ENCODE measurements at regions not wholly inside any gene's neighbourhood (a gene's known extent, or its start where the extent isn't known, plus 50 kb on each side); places are given as distances from the start of the nearest gene placed in this dataset.

GRCh38 chr1:178613271-178613945, 100.5 kb downstream of the TEX35 start:
- H3K36me3 ChIP-seq (ENCODE audit: control insufficient read depth in 1 of 2, insufficient read depth in 2 of 2, low read length in 1 of 2) = no peaks in the 10 kb centered on the region
- intact Hi-C loops (cut with DNase I) = no loop called here
- H3K9me3 ChIP-seq (ENCODE audit: control insufficient read depth, low read length) = no peaks in the 10 kb centered on the region
- ATAC-seq (ENCODE audit: low FRiP score) = no peak
- DNase-seq = no peak
- 89 to 90% methylated on average over 3 of the region's 3 CpGs for WGBS, 2 donors
- H3K4me3 ChIP-seq (ENCODE audit: low read length in 2 of 2) = no peak overlapping the region
- no peak overlapping the region for H3K27ac ChIP-seq (ENCODE audit: low read depth in 1 of 2, low read length in 2 of 2)
- no peaks in the 10 kb centered on the region for H3K4me1 ChIP-seq (ENCODE audit: control insufficient read depth in 1 of 2, insufficient read depth in 2 of 2, low read length in 2 of 2)
- no peaks in the 10 kb centered on the region for H3K27me3 ChIP-seq (ENCODE audit: control insufficient read depth in 1 of 2, insufficient read depth in 2 of 2, low read length in 1 of 2)

- Histone ChIP-seq H3K27me3 (ENCODE audit: control insufficient read depth in 1 of 2, insufficient read depth in 2 of 2, low read length in 1 of 2) (no peaks in the 10 kb centered on the region), H3K9me3 (ENCODE audit: control insufficient read depth, low read length) (no peaks in the 10 kb centered on the region), H3K27ac (ENCODE audit: low read depth in 1 of 2, low read length in 2 of 2) (no peak overlapping the region), H3K4me1 (ENCODE audit: control insufficient read depth in 1 of 2, insufficient read depth in 2 of 2, low read length in 2 of 2) (no peaks in the 10 kb centered on the region), H3K36me3 (ENCODE audit: control insufficient read depth in 1 of 2, insufficient read depth in 2 of 2, low read length in 1 of 2) (no peaks in the 10 kb centered on the region), H3K4me3 (ENCODE audit: low read length in 2 of 2) (no peak overlapping the region)
- WGBS, 2 donors = 96% methylated on average over 8 of the region's 8 CpGs
- intact Hi-C loops (cut with DNase I) = no loop called here
- DNase-seq = no peak
- ATAC-seq (ENCODE audit: low FRiP score) = no peak
Observed at GRCh38 chr1:178614286-178614685, 101.4 kb downstream of the TEX35 start.

- 95 to 97% methylated on average over 4 of the region's 4 CpGs for WGBS, 2 donors
- ATAC-seq (ENCODE audit: low FRiP score) = no peak
- no peaks in the 10 kb centered on the region for H3K27me3 ChIP-seq (ENCODE audit: control insufficient read depth in 1 of 2, insufficient read depth in 2 of 2, low read length in 1 of 2)
Observed at GRCh38 chr1:178619042-178619927, 105.8 kb upstream of the RALGPS2 start.

GRCh38 chr1:178620584-178621475, 104.2 kb upstream of the RALGPS2 start:
- 87 to 92% methylated on average over 5 of the region's 5 CpGs for WGBS, 2 donors
- no peaks in the 10 kb centered on the region for H3K27me3 ChIP-seq (ENCODE audit: control insufficient read depth in 1 of 2, insufficient read depth in 2 of 2, low read length in 1 of 2)
- intact Hi-C loops (cut with DNase I) = no loop called here

More at GRCh38 chr1:178619042-178619927, 105.8 kb upstream of the RALGPS2 start:
- H3K27ac ChIP-seq (ENCODE audit: low read depth in 1 of 2, low read length in 2 of 2) = no peak overlapping the region
- no peaks in the 10 kb centered on the region for H3K36me3 ChIP-seq (ENCODE audit: control insufficient read depth in 1 of 2, insufficient read depth in 2 of 2, low read length in 1 of 2)
- no peaks in the 10 kb centered on the region for H3K9me3 ChIP-seq (ENCODE audit: control insufficient read depth, low read length)
- no peak for DNase-seq
- intact Hi-C loops (cut with DNase I) = no loop called here
- H3K4me1 ChIP-seq (ENCODE audit: control insufficient read depth in 1 of 2, insufficient read depth in 2 of 2, low read length in 2 of 2) = no peaks in the 10 kb centered on the region
- H3K4me3 ChIP-seq (ENCODE audit: low read length in 2 of 2) = no peak overlapping the region

GRCh38 chr1:178621822-178622221, 103.2 kb upstream of the RALGPS2 start:
- WGBS, 2 donors = 95% methylated on average over 10 of the region's 10 CpGs
- ATAC-seq (ENCODE audit: low FRiP score) = no peak

More at GRCh38 chr1:178620584-178621475, 104.2 kb upstream of the RALGPS2 start:
- ATAC-seq (ENCODE audit: low FRiP score) = no peak
- H3K36me3 ChIP-seq (ENCODE audit: control insufficient read depth in 1 of 2, insufficient read depth in 2 of 2, low read length in 1 of 2) = no peaks in the 10 kb centered on the region
- DNase-seq = no peak
- no peak overlapping the region for H3K27ac ChIP-seq (ENCODE audit: low read depth in 1 of 2, low read length in 2 of 2)
- H3K4me1 ChIP-seq (ENCODE audit: control insufficient read depth in 1 of 2, insufficient read depth in 2 of 2, low read length in 2 of 2) = no peaks in the 10 kb centered on the region
- no peaks in the 10 kb centered on the region for H3K9me3 ChIP-seq (ENCODE audit: control insufficient read depth, low read length)
- no peak overlapping the region for H3K4me3 ChIP-seq (ENCODE audit: low read length in 2 of 2)

GRCh38 chr1:178625695-178626094, 99.3 kb upstream of the RALGPS2 start:
- Histone ChIP-seq H3K4me3 (ENCODE audit: low read length in 2 of 2) (no peak overlapping the region), H3K27me3 (ENCODE audit: control insufficient read depth in 1 of 2, insufficient read depth in 2 of 2, low read length in 1 of 2) (no peaks in the 10 kb centered on the region), H3K9me3 (ENCODE audit: control insufficient read depth, low read length) (no peaks in the 10 kb centered on the region), H3K4me1 (ENCODE audit: control insufficient read depth in 1 of 2, insufficient read depth in 2 of 2, low read length in 2 of 2) (no peaks in the 10 kb centered on the region), H3K36me3 (ENCODE audit: control insufficient read depth in 1 of 2, insufficient read depth in 2 of 2, low read length in 1 of 2) (no peaks in the 10 kb centered on the region), H3K27ac (ENCODE audit: low read depth in 1 of 2, low read length in 2 of 2) (no peak overlapping the region)
- no peak for DNase-seq
- WGBS, 2 donors = 16 to 26% methylated on average over 1 of the region's 1 CpG
- no peak for ATAC-seq (ENCODE audit: low FRiP score)
- intact Hi-C loops (cut with DNase I) = no loop called here

More at GRCh38 chr1:178621822-178622221, 103.2 kb upstream of the RALGPS2 start:
- no peaks in the 10 kb centered on the region for H3K4me1 ChIP-seq (ENCODE audit: control insufficient read depth in 1 of 2, insufficient read depth in 2 of 2, low read length in 2 of 2)
- intact Hi-C loops (cut with DNase I) = no loop called here
- no peak overlapping the region for H3K4me3 ChIP-seq (ENCODE audit: low read length in 2 of 2)
- DNase-seq = no peak
- H3K27me3 ChIP-seq (ENCODE audit: control insufficient read depth in 1 of 2, insufficient read depth in 2 of 2, low read length in 1 of 2) = no peaks in the 10 kb centered on the region
- H3K9me3 ChIP-seq (ENCODE audit: control insufficient read depth, low read length) = no peaks in the 10 kb centered on the region
- H3K36me3 ChIP-seq (ENCODE audit: control insufficient read depth in 1 of 2, insufficient read depth in 2 of 2, low read length in 1 of 2) = no peaks in the 10 kb centered on the region
- H3K27ac ChIP-seq (ENCODE audit: low read depth in 1 of 2, low read length in 2 of 2) = no peak overlapping the region

- no peaks in the 10 kb centered on the region for H3K9me3 ChIP-seq (ENCODE audit: control insufficient read depth, low read length)
- intact Hi-C loops (cut with DNase I) = no loop called here
- no peak overlapping the region for H3K27ac ChIP-seq (ENCODE audit: low read depth in 1 of 2, low read length in 2 of 2)
- no peaks in the 10 kb centered on the region for H3K4me1 ChIP-seq (ENCODE audit: control insufficient read depth in 1 of 2, insufficient read depth in 2 of 2, low read length in 2 of 2)
- WGBS, 2 donors = 94 to 100% methylated on average over 2 of the region's 2 CpGs
- DNase-seq = no peak
- no peaks in the 10 kb centered on the region for H3K27me3 ChIP-seq (ENCODE audit: control insufficient read depth in 1 of 2, insufficient read depth in 2 of 2, low read length in 1 of 2)
- no peak for ATAC-seq (ENCODE audit: low FRiP score)
- no peak overlapping the region for H3K4me3 ChIP-seq (ENCODE audit: low read length in 2 of 2)
- no peaks in the 10 kb centered on the region for H3K36me3 ChIP-seq (ENCODE audit: control insufficient read depth in 1 of 2, insufficient read depth in 2 of 2, low read length in 1 of 2)
Observed at GRCh38 chr1:178627037-178627436, 98.0 kb upstream of the RALGPS2 start.

GRCh38 chr1:178628637-178629251, 96.3 kb upstream of the RALGPS2 start:
- Histone ChIP-seq H3K9me3 (ENCODE audit: control insufficient read depth, low read length) (no peaks in the 10 kb centered on the region), H3K36me3 (ENCODE audit: control insufficient read depth in 1 of 2, insufficient read depth in 2 of 2, low read length in 1 of 2) (no peaks in the 10 kb centered on the region), H3K27me3 (ENCODE audit: control insufficient read depth in 1 of 2, insufficient read depth in 2 of 2, low read length in 1 of 2) (no peaks in the 10 kb centered on the region), H3K4me3 (ENCODE audit: low read length in 2 of 2) (no peak overlapping the region), H3K4me1 (ENCODE audit: control insufficient read depth in 1 of 2, insufficient read depth in 2 of 2, low read length in 2 of 2) (no peaks in the 10 kb centered on the region), H3K27ac (ENCODE audit: low read depth in 1 of 2, low read length in 2 of 2) (no peak overlapping the region)
- intact Hi-C loops (cut with DNase I) = no loop called here
- 83 to 86% methylated on average over 2 of the region's 2 CpGs for WGBS, 2 donors
- no peak for DNase-seq
- no peak for ATAC-seq (ENCODE audit: low FRiP score)
